ENCODE measurements at regions not wholly inside any gene's neighbourhood (a gene's known extent, or its start where the extent isn't known, plus 50 kb on each side); places are given as distances from the start of the nearest gene placed in this dataset.
A peak's percentile ranks its signal among the peaks of the same experiment; 100 is the strongest.

DNA sequence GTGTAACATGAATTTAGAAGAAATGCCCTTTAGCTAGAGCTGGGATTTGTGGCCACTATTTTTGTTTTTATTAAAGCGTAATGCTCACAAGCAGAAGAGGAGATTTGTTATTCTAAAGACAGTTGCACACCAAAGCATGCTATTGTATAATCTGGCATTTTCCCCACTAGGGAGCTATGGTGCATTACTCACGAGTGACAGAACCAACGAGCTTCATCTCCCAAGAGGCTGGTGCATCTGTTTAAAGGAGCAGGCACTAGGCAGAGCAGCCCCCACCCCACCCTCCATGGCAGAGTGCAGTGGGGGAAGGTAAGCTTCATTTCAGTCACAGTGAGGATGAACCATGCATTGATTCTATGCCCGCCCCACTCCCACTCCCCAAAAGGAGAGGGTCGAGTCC is 287.3 kb upstream of the TSHZ2 start:
- no peaks in the 10 kb centered on the region for H3K4me1 ChIP-seq
- intact Hi-C loops (cut with DNase I; ENCODE audit: low total_unique reads) = no loop called here
- no peaks in the 10 kb centered on the region for H3K27me3 ChIP-seq
- peaks cover 0 to 10% (median 0%) of the 10 kb centered on the region in 4 donors for H3K9me3 ChIP-seq
- TF ChIP-seq POLR2AphosphoS5 (IDR thresholded peaks at IDR 0.05) (no peak), EP300 (IDR thresholded peaks at IDR 0.05) (no peak), POLR2A (IDR thresholded peaks at IDR 0.05) (no peak)
- TF ChIP-seq, protein P1, sequence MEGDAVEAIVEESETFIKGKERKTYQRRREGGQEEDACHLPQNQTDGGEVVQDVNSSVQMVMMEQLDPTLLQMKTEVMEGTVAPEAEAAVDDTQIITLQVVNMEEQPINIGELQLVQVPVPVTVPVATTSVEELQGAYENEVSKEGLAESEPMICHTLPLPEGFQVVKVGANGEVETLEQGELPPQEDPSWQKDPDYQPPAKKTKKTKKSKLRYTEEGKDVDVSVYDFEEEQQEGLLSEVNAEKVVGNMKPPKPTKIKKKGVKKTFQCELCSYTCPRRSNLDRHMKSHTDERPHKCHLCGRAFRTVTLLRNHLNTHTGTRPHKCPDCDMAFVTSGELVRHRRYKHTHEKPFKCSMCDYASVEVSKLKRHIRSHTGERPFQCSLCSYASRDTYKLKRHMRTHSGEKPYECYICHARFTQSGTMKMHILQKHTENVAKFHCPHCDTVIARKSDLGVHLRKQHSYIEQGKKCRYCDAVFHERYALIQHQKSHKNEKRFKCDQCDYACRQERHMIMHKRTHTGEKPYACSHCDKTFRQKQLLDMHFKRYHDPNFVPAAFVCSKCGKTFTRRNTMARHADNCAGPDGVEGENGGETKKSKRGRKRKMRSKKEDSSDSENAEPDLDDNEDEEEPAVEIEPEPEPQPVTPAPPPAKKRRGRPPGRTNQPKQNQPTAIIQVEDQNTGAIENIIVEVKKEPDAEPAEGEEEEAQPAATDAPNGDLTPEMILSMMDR (IDR thresholded peaks at IDR 0.05) = no peak
- WGBS, 5 donors = 49 to 59% (median 55%) methylated on average over 5 of the region's 5 CpGs
- H3K36me3 ChIP-seq = no peaks in the 10 kb centered on the region
- no peak overlapping the region for H3K4me3 ChIP-seq
- no peak overlapping the region for H3K27ac ChIP-seq
- peak in 1 of 2 donors; percentile 5 for DNase-seq

DNA sequence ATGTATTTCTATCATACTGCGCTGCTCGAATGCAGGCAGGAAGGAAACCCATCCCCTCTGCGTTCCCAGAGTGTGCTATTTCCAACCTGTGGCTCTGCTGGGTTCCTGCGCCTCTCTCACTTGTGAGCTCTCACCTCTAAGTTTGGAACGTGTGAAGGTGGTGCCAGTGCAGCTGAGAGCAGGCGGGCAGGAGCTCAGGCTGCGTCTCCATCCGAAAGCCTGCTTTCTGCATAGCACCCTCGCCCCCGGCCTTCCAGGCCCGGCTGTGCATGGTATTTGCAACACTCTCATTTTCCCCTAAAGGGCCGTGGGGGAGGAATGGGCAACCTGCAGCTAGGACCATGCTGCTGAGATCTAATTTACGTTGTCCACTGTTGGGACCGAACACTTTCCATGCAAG is 288.0 kb upstream of the TSHZ2 start:
- intact Hi-C loops (cut with DNase I; ENCODE audit: low total_unique reads) = no loop called here
- no peaks in the 10 kb centered on the region for H3K27me3 ChIP-seq
- H3K4me3 ChIP-seq = no peak overlapping the region
- H3K27ac ChIP-seq = no peak overlapping the region
- TF ChIP-seq, protein P1 (IDR thresholded peaks at IDR 0.05) = no peak
- TF ChIP-seq POLR2A (IDR thresholded peaks at IDR 0.05) (no peak), EP300 (IDR thresholded peaks at IDR 0.05) (no peak), POLR2AphosphoS5 (IDR thresholded peaks at IDR 0.05) (no peak)
- H3K9me3 ChIP-seq = peaks cover 0 to 10% (median 0%) of the 10 kb centered on the region in 4 donors
- no peaks in the 10 kb centered on the region for H3K4me1 ChIP-seq
- H3K36me3 ChIP-seq = no peaks in the 10 kb centered on the region
- no peak for DNase-seq
- WGBS, 5 donors = 69 to 74% (median 71%) methylated on average over 14 of the region's 14 CpGs

DNA sequence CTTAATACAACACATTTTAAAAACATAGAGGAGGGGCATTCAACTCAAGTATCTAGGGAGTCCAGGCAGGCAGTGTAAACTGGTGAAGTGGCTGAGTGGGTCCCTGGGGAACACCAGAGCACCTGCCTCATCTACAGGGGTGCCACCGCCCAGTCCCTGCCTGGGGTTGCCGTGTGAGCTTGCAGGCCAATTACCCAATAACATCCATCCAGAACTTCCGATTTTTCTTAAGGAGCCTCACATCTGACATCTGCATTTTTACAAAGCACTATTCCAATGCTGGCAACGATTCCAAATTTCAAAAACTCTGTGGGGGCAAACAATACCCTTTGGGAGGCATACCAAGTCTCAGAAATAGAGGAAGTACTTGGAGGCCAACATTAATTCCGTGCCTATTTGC is 288.4 kb upstream of the TSHZ2 start:
- Histone ChIP-seq H3K9me3 (peaks cover 0 to 10% (median 0%) of the 10 kb centered on the region in 4 donors), H3K4me3 (no peak overlapping the region), H3K27ac (no peak overlapping the region), H3K4me1 (no peaks in the 10 kb centered on the region), H3K27me3 (no peaks in the 10 kb centered on the region), H3K36me3 (no peaks in the 10 kb centered on the region)
- WGBS, 5 donors = 70 to 79% (median 75%) methylated on average over 5 of the region's 5 CpGs
- intact Hi-C loops (cut with DNase I; ENCODE audit: low total_unique reads) = no loop called here
- no peak for TF ChIP-seq POLR2AphosphoS5 (IDR thresholded peaks at IDR 0.05)
- no peak for TF ChIP-seq EP300 (IDR thresholded peaks at IDR 0.05)
- TF ChIP-seq, protein P1 (IDR thresholded peaks at IDR 0.05) = no peak
- TF ChIP-seq POLR2A (IDR thresholded peaks at IDR 0.05) = no peak
- DNase-seq = no peak

DNA sequence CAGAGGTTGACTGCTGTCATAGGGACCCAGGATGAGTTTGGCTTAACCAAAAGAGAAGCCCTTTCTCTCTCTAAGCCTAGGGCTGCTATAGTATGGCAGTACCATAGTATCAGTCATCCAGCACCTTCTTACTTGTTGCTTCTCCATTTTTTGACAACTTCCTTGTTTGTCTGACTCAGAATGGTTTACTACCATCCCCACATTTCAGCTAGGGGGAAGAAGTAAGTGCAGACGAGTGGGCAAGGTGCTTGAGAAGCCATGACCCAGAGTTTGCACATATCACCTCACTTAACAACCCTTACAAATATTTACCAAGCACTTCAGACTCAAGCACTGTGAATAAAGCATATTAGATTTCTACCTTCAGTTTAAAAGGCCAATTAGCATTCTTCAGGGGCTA is 289.9 kb upstream of the TSHZ2 start:
- 14 to 33% (median 24%) methylated on average over 1 of the region's 1 CpG for WGBS, 5 donors
- intact Hi-C loops (cut with DNase I; ENCODE audit: low total_unique reads) = no loop called here
- no peak overlapping the region for H3K27ac ChIP-seq
- H3K27me3 ChIP-seq = no peaks in the 10 kb centered on the region
- peaks cover 0 to 10% (median 0%) of the 10 kb centered on the region in 4 donors for H3K9me3 ChIP-seq
- H3K4me3 ChIP-seq = no peak overlapping the region
- TF ChIP-seq POLR2A (IDR thresholded peaks at IDR 0.05) = no peak
- TF ChIP-seq EP300 (IDR thresholded peaks at IDR 0.05) = no peak
- TF ChIP-seq POLR2AphosphoS5 (IDR thresholded peaks at IDR 0.05) = no peak
- TF ChIP-seq, protein P1 (IDR thresholded peaks at IDR 0.05) = no peak
- H3K36me3 ChIP-seq = no peaks in the 10 kb centered on the region
- DNase-seq = no peak
- no peaks in the 10 kb centered on the region for H3K4me1 ChIP-seq
